ENCODE measurements at regions not wholly inside any gene's neighbourhood (a gene's known extent, or its start where the extent isn't known, plus 50 kb on each side); places are given as distances from the start of the nearest gene placed in this dataset.

GRCh38 chr11:39145346-39145745, 2314.1 kb downstream of the LRRC4C start:
- DNase-seq (ENCODE audit: extremely low read depth in 1 of 2, low read depth in 1 of 2), result no peak

GRCh38 chr11:39144351-39145130, 2314.9 kb downstream of the LRRC4C start:
- no peak for DNase-seq (ENCODE audit: extremely low read depth in 1 of 2, low read depth in 1 of 2)

GRCh38 chr11:39139581-39139980, 2319.9 kb downstream of the LRRC4C start:
- no peak for DNase-seq (ENCODE audit: extremely low read depth in 1 of 2, low read depth in 1 of 2)

GRCh38 chr11:39120890-39121289, 2338.6 kb downstream of the LRRC4C start:
- no peak for DNase-seq (ENCODE audit: extremely low read depth in 1 of 2, low read depth in 1 of 2)

GRCh38 chr11:39113606-39114005, 2345.8 kb downstream of the LRRC4C start:
- no peak for DNase-seq (ENCODE audit: extremely low read depth in 1 of 2, low read depth in 1 of 2)

- no peak for DNase-seq (ENCODE audit: extremely low read depth in 1 of 2, low read depth in 1 of 2)
These were observed 2357.2 kb downstream of the LRRC4C start for GRCh38 chr11:39102236-39102635.

GRCh38 chr11:39078465-39078864, 2381.0 kb downstream of the LRRC4C start:
- DNase-seq (ENCODE audit: extremely low read depth in 1 of 2, low read depth in 1 of 2), result no peak

- DNase-seq (ENCODE audit: extremely low read depth in 1 of 2, low read depth in 1 of 2), result no peak
These were observed 2421.8 kb downstream of the LRRC4C start for GRCh38 chr11:39037611-39038010.

GRCh38 chr11:39036021-39036420, 2423.4 kb downstream of the LRRC4C start:
- DNase-seq (ENCODE audit: extremely low read depth in 1 of 2, low read depth in 1 of 2), result no peak

GRCh38 chr11:39021539-39021938, 2423.5 kb upstream of the RAG2 start:
- no peak for DNase-seq (ENCODE audit: extremely low read depth in 1 of 2, low read depth in 1 of 2)

- no peak for DNase-seq (ENCODE audit: extremely low read depth in 1 of 2, low read depth in 1 of 2)
These were observed 2413.8 kb upstream of the RAG2 start for GRCh38 chr11:39011797-39012196.

GRCh38 chr11:38990841-38991240, 2392.8 kb upstream of the RAG2 start:
- no peak for DNase-seq (ENCODE audit: extremely low read depth in 1 of 2, low read depth in 1 of 2)

GRCh38 chr11:38990139-38990538, 2392.1 kb upstream of the RAG2 start:
- DNase-seq (ENCODE audit: extremely low read depth in 1 of 2, low read depth in 1 of 2), result no peak

- DNase-seq (ENCODE audit: extremely low read depth in 1 of 2, low read depth in 1 of 2), result no peak
These were observed 2390.9 kb upstream of the RAG2 start for GRCh38 chr11:38988908-38989307.

GRCh38 chr11:38972220-38972619, 2374.2 kb upstream of the RAG2 start:
- no peak for DNase-seq (ENCODE audit: extremely low read depth in 1 of 2, low read depth in 1 of 2)

GRCh38 chr11:38971141-38971540, 2373.1 kb upstream of the RAG2 start:
- no peak for DNase-seq (ENCODE audit: extremely low read depth in 1 of 2, low read depth in 1 of 2)

GRCh38 chr11:38968951-38969350, 2370.9 kb upstream of the RAG2 start:
- no peak for DNase-seq (ENCODE audit: extremely low read depth in 1 of 2, low read depth in 1 of 2)

- DNase-seq (ENCODE audit: extremely low read depth in 1 of 2, low read depth in 1 of 2), result no peak
These were observed 2354.7 kb upstream of the RAG2 start for GRCh38 chr11:38952698-38953097.

GRCh38 chr11:38950867-38951266, 2352.8 kb upstream of the RAG2 start:
- DNase-seq (ENCODE audit: extremely low read depth in 1 of 2, low read depth in 1 of 2), result no peak

GRCh38 chr11:38948392-38948791, 2350.4 kb upstream of the RAG2 start:
- no peak for DNase-seq (ENCODE audit: extremely low read depth in 1 of 2, low read depth in 1 of 2)

GRCh38 chr11:38937709-38938108, 2339.7 kb upstream of the RAG2 start:
- DNase-seq (ENCODE audit: extremely low read depth in 1 of 2, low read depth in 1 of 2), result no peak

GRCh38 chr11:38935941-38936340, 2337.9 kb upstream of the RAG2 start:
- DNase-seq (ENCODE audit: extremely low read depth in 1 of 2, low read depth in 1 of 2), result no peak

GRCh38 chr11:38927993-38928392, 2330.0 kb upstream of the RAG2 start:
- no peak for DNase-seq (ENCODE audit: extremely low read depth in 1 of 2, low read depth in 1 of 2)

Measured in stimulated activated CD8-positive, alpha-beta memory T cell treated with anti-CD3 and anti-CD28 coated beads, Interleukin-7, amount 100 ng/mL, for 48 hours (primary cell).